HL-60 (cell line): ENCODE measurements at regions not wholly inside any gene's neighbourhood (a gene's known extent, or its start where the extent isn't known, plus 50 kb on each side); places are given as distances from the start of the nearest gene placed in this dataset.

Source experiments
- POLR2AphosphoS5 ChIP-seq: IDR thresholded peaks from 2 replicates; pipeline ENCODE4 v1.6.1; 2012; ENCODE audit warnings: low read depth
- TF ChIP-seq, protein P1 (sequence below): IDR thresholded peaks from one replicate; pipeline ENCODE4 v1.5.1; 2011; ENCODE audit warnings: low read length, control low read depth, inconsistent platforms; ENCODE audit not compliant: insufficient read depth

DNA sequence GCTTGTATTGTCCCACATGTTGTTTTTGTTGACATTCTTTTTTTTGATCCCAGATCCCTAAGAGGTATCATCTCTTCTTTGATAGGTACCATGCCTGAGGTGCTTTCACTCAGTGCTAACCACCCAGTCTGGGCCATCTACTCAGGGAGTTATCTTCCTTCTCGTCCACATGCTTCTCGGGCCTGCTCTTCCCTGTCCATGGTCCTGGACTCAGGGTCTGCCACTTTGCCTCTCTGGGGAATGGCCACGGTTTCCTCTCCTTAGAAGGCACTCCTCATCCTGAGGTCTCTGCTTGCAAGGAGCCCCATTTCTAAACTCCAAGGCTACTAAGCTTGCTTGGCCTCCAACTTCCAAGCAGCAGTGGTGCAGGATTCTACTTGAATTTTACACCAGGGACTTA lies 227.0 kb upstream of the NCAM1 start:
- TF ChIP-seq, protein P1, sequence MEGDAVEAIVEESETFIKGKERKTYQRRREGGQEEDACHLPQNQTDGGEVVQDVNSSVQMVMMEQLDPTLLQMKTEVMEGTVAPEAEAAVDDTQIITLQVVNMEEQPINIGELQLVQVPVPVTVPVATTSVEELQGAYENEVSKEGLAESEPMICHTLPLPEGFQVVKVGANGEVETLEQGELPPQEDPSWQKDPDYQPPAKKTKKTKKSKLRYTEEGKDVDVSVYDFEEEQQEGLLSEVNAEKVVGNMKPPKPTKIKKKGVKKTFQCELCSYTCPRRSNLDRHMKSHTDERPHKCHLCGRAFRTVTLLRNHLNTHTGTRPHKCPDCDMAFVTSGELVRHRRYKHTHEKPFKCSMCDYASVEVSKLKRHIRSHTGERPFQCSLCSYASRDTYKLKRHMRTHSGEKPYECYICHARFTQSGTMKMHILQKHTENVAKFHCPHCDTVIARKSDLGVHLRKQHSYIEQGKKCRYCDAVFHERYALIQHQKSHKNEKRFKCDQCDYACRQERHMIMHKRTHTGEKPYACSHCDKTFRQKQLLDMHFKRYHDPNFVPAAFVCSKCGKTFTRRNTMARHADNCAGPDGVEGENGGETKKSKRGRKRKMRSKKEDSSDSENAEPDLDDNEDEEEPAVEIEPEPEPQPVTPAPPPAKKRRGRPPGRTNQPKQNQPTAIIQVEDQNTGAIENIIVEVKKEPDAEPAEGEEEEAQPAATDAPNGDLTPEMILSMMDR = no peak
- no peak for TF ChIP-seq POLR2AphosphoS5
